ENCODE measurements at regions not wholly inside any gene's neighbourhood (a gene's known extent, or its start where the extent isn't known, plus 50 kb on each side); places are given as distances from the start of the nearest gene placed in this dataset.

- H3K4me1 ChIP-seq (ENCODE audit: control insufficient read depth in 1 of 2, insufficient read depth in 2 of 2, low read depth in 1 of 2, low read length in 1 of 2): 0 out of 4 replicates have a peak, but pooled peaks cover 0 to under 1% of the 10 kb centered on the region in 2 experiments
- H3K27me3 ChIP-seq (ENCODE audit: insufficient read depth): no peaks in the 10 kb centered on the region
- no peaks in the 10 kb centered on the region for H4K20me1 ChIP-seq (ENCODE audit: insufficient read depth)
- H3F3A ChIP-seq (replicated peaks; ENCODE audit: insufficient read depth): no peaks in the 10 kb centered on the region
- H3K79me2 ChIP-seq (ENCODE audit: insufficient read depth): no peaks in the 10 kb centered on the region
- DNase-seq: no peak
- no peak overlapping the region for H3K27ac ChIP-seq (ENCODE audit: low read depth in 2 of 2, low read length in 1 of 2)
- 0 out of 2 replicates have a peak, but pooled peaks cover 6% of the 10 kb centered on the region for H3K9me3 ChIP-seq
- WGBS (ENCODE audit: low lambda C conversion rate): 71% methylated on average over 5 of the region's 5 CpGs
- H2AFZ ChIP-seq (ENCODE audit: low read depth): no peak overlapping the region
- ChIA-PET POLR2A (no interaction called here), CTCF (no interaction called here)
- H3K4me2 ChIP-seq: no peak overlapping the region
- no peaks in the 10 kb centered on the region for H3K36me3 ChIP-seq (replicated peaks in 1 of 2; ENCODE audit: control insufficient read depth in 1 of 2, insufficient read depth in 2 of 2, low read length in 1 of 2)
- H3K9me2 ChIP-seq: no peaks in the 10 kb centered on the region
- no peak overlapping the region for H3K4me3 ChIP-seq (ENCODE audit: low read depth in 2 of 2, low read length in 1 of 2)
- no peak overlapping the region for H3K9ac ChIP-seq
- TF ChIP-seq TEAD4 (IDR thresholded peaks at IDR 0.05; ENCODE audit: borderline replicate concordance, insufficient read depth) (no peak), NRF1 (IDR thresholded peaks at IDR 0.05; ENCODE audit: low read depth, low read length) (no peak), USF2 (IDR thresholded peaks at IDR 0.05; ENCODE audit: borderline replicate concordance, low read depth, low read length) (no peak), GATA2 (CRISPR knock-in tag; IDR thresholded peaks at IDR 0.05) (no peak), CTCF (IDR thresholded peaks at IDR 0.05) (no peak), RCOR1 (IDR thresholded peaks at IDR 0.05; ENCODE audit: low read length) (no peak), YY1 (IDR thresholded peaks at IDR 0.05; ENCODE audit: low read depth) (no peak), IRF3 (IDR thresholded peaks at IDR 0.05; ENCODE audit: low read depth, low read length) (no peak), TCF12 (IDR thresholded peaks at IDR 0.05) (no peak), REST (IDR thresholded peaks at IDR 0.05; ENCODE audit: low read depth, low read length) (no peak), SMC3 (IDR thresholded peaks at IDR 0.05; ENCODE audit: low read depth, low read length) (no peak), GABPA (IDR thresholded peaks at IDR 0.05; ENCODE audit: low read depth) (no peak)
These were observed 218.6 kb upstream of the SLC38A2 start for GRCh38 chr12:46590991-46591703.
